ENCODE measurements at regions not wholly inside any gene's neighbourhood (a gene's known extent, or its start where the extent isn't known, plus 50 kb on each side); places are given as distances from the start of the nearest gene placed in this dataset.

GRCh38 chr2:102968375-102968774 is 206.5 kb downstream of the TMEM182 start:
- no peak for DNase-seq

- DNase-seq = no peak
Observed at GRCh38 chr2:102971701-102972100, 209.9 kb downstream of the TMEM182 start.

- DNase-seq = peak; percentile 5
Observed at GRCh38 chr2:102975996-102976975, 214.5 kb downstream of the TMEM182 start.

GRCh38 chr2:102977426-102978090 is 215.7 kb downstream of the TMEM182 start:
- DNase-seq = no peak

GRCh38 chr2:102978091-102978490 is 216.3 kb downstream of the TMEM182 start:
- DNase-seq = no peak

- no peak for DNase-seq
Observed at GRCh38 chr2:102979429-102979828, 217.6 kb downstream of the TMEM182 start.

GRCh38 chr2:102983786-102984185 is 222.0 kb downstream of the TMEM182 start:
- no peak for DNase-seq

GRCh38 chr2:102986826-102987490 is 225.1 kb downstream of the TMEM182 start:
- DNase-seq = no peak

GRCh38 chr2:102992607-102993006 is 230.8 kb downstream of the TMEM182 start:
- no peak for DNase-seq

- DNase-seq = no peak
Observed at GRCh38 chr2:102999958-103000357, 238.1 kb downstream of the TMEM182 start.

- DNase-seq = no peak
Observed at GRCh38 chr2:103002954-103003353, 241.1 kb downstream of the TMEM182 start.

GRCh38 chr2:103003750-103004260 is 242.0 kb downstream of the TMEM182 start:
- no peak for DNase-seq

- DNase-seq = no peak
Observed at GRCh38 chr2:103004426-103004942, 242.7 kb downstream of the TMEM182 start.

- DNase-seq = no peak
Observed at GRCh38 chr2:103005393-103005792, 243.6 kb downstream of the TMEM182 start.

GRCh38 chr2:103007086-103007485 is 245.3 kb downstream of the TMEM182 start:
- DNase-seq = no peak

GRCh38 chr2:103008586-103008985 is 246.8 kb downstream of the TMEM182 start:
- no peak for DNase-seq

GRCh38 chr2:103009871-103010270 is 248.0 kb downstream of the TMEM182 start:
- DNase-seq = no peak

GRCh38 chr2:103010306-103010705 is 248.5 kb downstream of the TMEM182 start:
- DNase-seq = no peak

GRCh38 chr2:103010751-103011150 is 248.9 kb downstream of the TMEM182 start:
- no peak for DNase-seq

GRCh38 chr2:103012590-103012989 is 250.8 kb downstream of the TMEM182 start:
- no peak for DNase-seq

GRCh38 chr2:103025056-103025455 is 263.2 kb downstream of the TMEM182 start:
- DNase-seq = no peak

GRCh38 chr2:103028181-103028580 is 266.4 kb downstream of the TMEM182 start:
- no peak for DNase-seq

Measured in GOT3 (cell line).